Muscle layer of duodenum (tissue), 2 donors: ENCODE measurements at regions not wholly inside any gene's neighbourhood (a gene's known extent, or its start where the extent isn't known, plus 50 kb on each side); places are given as distances from the start of the nearest gene placed in this dataset.

ENCODE experiments used
- H3K27ac ChIP-seq: one replicate; pipeline ENCODE4 v1.7.0; 2013; ENCODE audit warnings: mild to moderate bottlenecking, low read length
- H3K27me3 ChIP-seq: one replicate; pipeline ENCODE4 v1.7.0; 2013; ENCODE audit warnings: low read depth, mild to moderate bottlenecking, control low read depth, low read length
- H3K36me3 ChIP-seq, 2 donors: one replicate each; pipeline ENCODE4 v1.7.0; 2013; ENCODE audit warnings: low read length in 2 of 2, control low read depth in 1 of 2, mild to moderate bottlenecking in 1 of 2; ENCODE audit not compliant: insufficient read depth in 2 of 2, control insufficient read depth in 1 of 2
- H3K4me1 ChIP-seq, 2 donors: one replicate each; pipeline ENCODE4 v1.7.0; 2013; ENCODE audit warnings: low read length in 2 of 2, mild to moderate bottlenecking in 2 of 2, control low read depth in 1 of 2, moderate library complexity in 1 of 2; ENCODE audit not compliant: insufficient read depth in 2 of 2, control insufficient read depth in 1 of 2
- H3K4me3 ChIP-seq, 2 donors: one replicate each; pipeline ENCODE4 v1.7.0; 2013; ENCODE audit warnings: low read length in 2 of 2, low read depth in 1 of 2, mild to moderate bottlenecking in 1 of 2
- H3K9me3 ChIP-seq, 2 donors: one replicate each; pipeline ENCODE4 v1.7.0; 2013; ENCODE audit warnings: low read length in 2 of 2, control low read depth in 1 of 2, mild to moderate bottlenecking in 1 of 2; ENCODE audit not compliant: control insufficient read depth in 1 of 2
- donor health status: healthy.

- Histone ChIP-seq H3K27ac (no peak overlapping the region), H3K4me1 (no peaks in the 10 kb centered on the region), H3K4me3 (no peak overlapping the region), H3K9me3 (no peaks in the 10 kb centered on the region), H3K36me3 (peaks cover 0 to 26% of the 10 kb centered on the region in 2 donors), H3K27me3 (no peaks in the 10 kb centered on the region)
Observed at GRCh38 chr17:63317166-63317840, 128.8 kb downstream of the CYB561 start.

- H3K36me3 ChIP-seq = no peaks in the 10 kb centered on the region
- H3K9me3 ChIP-seq = no peaks in the 10 kb centered on the region
- H3K4me3 ChIP-seq = no peak overlapping the region
- no peaks in the 10 kb centered on the region for H3K4me1 ChIP-seq
- H3K27ac ChIP-seq = no peak overlapping the region
- H3K27me3 ChIP-seq = no peaks in the 10 kb centered on the region
Observed at GRCh38 chr17:63325808-63326207, 120.3 kb downstream of the CYB561 start.

- H3K27ac ChIP-seq = no peak overlapping the region
- peaks cover 0 to 3% of the 10 kb centered on the region in 2 donors for H3K4me1 ChIP-seq
- H3K4me3 ChIP-seq = no peak overlapping the region
- no peaks in the 10 kb centered on the region for H3K27me3 ChIP-seq
- H3K36me3 ChIP-seq = no peaks in the 10 kb centered on the region
- no peaks in the 10 kb centered on the region for H3K9me3 ChIP-seq
Observed at GRCh38 chr17:63329876-63330275, 116.2 kb downstream of the CYB561 start.

GRCh38 chr17:63331301-63332061, 114.6 kb downstream of the CYB561 start:
- no peaks in the 10 kb centered on the region for H3K27me3 ChIP-seq
- H3K4me3 ChIP-seq = no peak overlapping the region
- H3K4me1 ChIP-seq = peaks cover 3 to 9% of the 10 kb centered on the region in 2 donors
- H3K36me3 ChIP-seq = no peaks in the 10 kb centered on the region
- H3K9me3 ChIP-seq = no peaks in the 10 kb centered on the region
- H3K27ac ChIP-seq = no peak overlapping the region

GRCh38 chr17:63332286-63332685, 113.8 kb downstream of the CYB561 start:
- peaks cover 3 to 9% of the 10 kb centered on the region in 2 donors for H3K4me1 ChIP-seq
- H3K36me3 ChIP-seq = no peaks in the 10 kb centered on the region
- no peaks in the 10 kb centered on the region for H3K27me3 ChIP-seq
- H3K9me3 ChIP-seq = no peaks in the 10 kb centered on the region
- no peak overlapping the region for H3K27ac ChIP-seq
- no peak overlapping the region for H3K4me3 ChIP-seq

GRCh38 chr17:63333869-63334268, 112.2 kb downstream of the CYB561 start:
- no peaks in the 10 kb centered on the region for H3K9me3 ChIP-seq
- H3K27ac ChIP-seq = no peak overlapping the region
- peaks cover 3 to 9% of the 10 kb centered on the region in 2 donors for H3K4me1 ChIP-seq
- no peak overlapping the region for H3K4me3 ChIP-seq
- no peaks in the 10 kb centered on the region for H3K27me3 ChIP-seq
- no peaks in the 10 kb centered on the region for H3K36me3 ChIP-seq

- peaks cover 3 to 9% of the 10 kb centered on the region in 2 donors for H3K4me1 ChIP-seq
- H3K36me3 ChIP-seq = peaks cover 0 to under 1% of the 10 kb centered on the region in 2 donors
- no peak overlapping the region for H3K4me3 ChIP-seq
- no peaks in the 10 kb centered on the region for H3K27me3 ChIP-seq
- no peaks in the 10 kb centered on the region for H3K9me3 ChIP-seq
- H3K27ac ChIP-seq = no peak overlapping the region
Observed at GRCh38 chr17:63335831-63336230, 110.3 kb downstream of the CYB561 start.

- H3K27ac ChIP-seq = no peak overlapping the region
- H3K27me3 ChIP-seq = no peaks in the 10 kb centered on the region
- no peaks in the 10 kb centered on the region for H3K9me3 ChIP-seq
- H3K4me3 ChIP-seq = no peak overlapping the region
- H3K36me3 ChIP-seq = peaks cover 0 to 7% of the 10 kb centered on the region in 2 donors
- H3K4me1 ChIP-seq = peaks cover 0 to 9% of the 10 kb centered on the region in 2 donors
Observed at GRCh38 chr17:63337579-63337978, 108.5 kb downstream of the CYB561 start.

- Histone ChIP-seq H3K9me3 (no peaks in the 10 kb centered on the region), H3K4me3 (no peak overlapping the region), H3K27me3 (no peaks in the 10 kb centered on the region), H3K4me1 (peaks cover 0 to 9% of the 10 kb centered on the region in 2 donors), H3K27ac (no peak overlapping the region), H3K36me3 (peaks cover 0 to 7% of the 10 kb centered on the region in 2 donors)
Observed at GRCh38 chr17:63338272-63338671, 107.8 kb downstream of the CYB561 start.

- Histone ChIP-seq H3K4me3 (no peak overlapping the region), H3K9me3 (no peaks in the 10 kb centered on the region), H3K27ac (no peak overlapping the region), H3K4me1 (no peaks in the 10 kb centered on the region), H3K27me3 (no peaks in the 10 kb centered on the region), H3K36me3 (peaks cover 0 to 7% of the 10 kb centered on the region in 2 donors)
Observed at GRCh38 chr17:63341276-63341675, 104.8 kb downstream of the CYB561 start.

GRCh38 chr17:63344383-63344782, 101.7 kb downstream of the CYB561 start:
- Histone ChIP-seq H3K27ac (no peak overlapping the region), H3K4me1 (no peaks in the 10 kb centered on the region), H3K4me3 (no peak overlapping the region), H3K36me3 (peaks cover 0 to 7% of the 10 kb centered on the region in 2 donors), H3K9me3 (no peaks in the 10 kb centered on the region), H3K27me3 (no peaks in the 10 kb centered on the region)
